Heart left ventricle (tissue), 16 donors: ENCODE measurements at regions not wholly inside any gene's neighbourhood (a gene's known extent, or its start where the extent isn't known, plus 50 kb on each side); places are given as distances from the start of the nearest gene placed in this dataset.
"Not testable (repeated sequence)": the region's sequence is repeated elsewhere in the genome, so short reads cannot be mapped to it uniquely, and the experiment has no call there.

Source experiments
- ATAC-seq, 4 donors: fragments of 200-7000 bp; cut with Tn5 transposase; one replicate each; pipeline ENCODE4 v1.9.1; 2020 to 2022; ENCODE audit warnings: moderate library complexity in 4 of 4, mild to moderate bottlenecking in 3 of 4, moderate number of reproducible peaks in 1 of 4
- DNase-seq, 5 donors: peaks; one replicate each; pipeline ENCODE4 v3.0.0-alpha.2; 2020
- H3K27ac ChIP-seq, 12 donors: fragments of 200-600 bp; sonication (generic) in 4 of 12; one replicate each; pipeline versions ENCODE4 v1.5.0 to v1.8.0; 2016 to 2022; ENCODE audit warnings: mild to moderate bottlenecking in 2 of 12
- H3K27me3 ChIP-seq, 9 donors: fragments of 200-600 bp; sonication (generic) in 2 of 9; one replicate each; pipeline versions ENCODE4 v1.5.1 to v1.8.0; 2016 to 2022; ENCODE audit warnings: mild to moderate bottlenecking in 3 of 9
- H3K36me3 ChIP-seq, 9 donors: fragments of 200-600 bp; sonication (generic) in 2 of 9; one replicate each; pipeline versions ENCODE4 v1.5.0 to v1.8.0; 2018 to 2022; ENCODE audit warnings: mild to moderate bottlenecking in 2 of 9
- H3K4me1 ChIP-seq, 12 donors: fragments of 200-600 bp; sonication (generic) in 4 of 12; one replicate each; pipeline versions ENCODE4 v1.5.0 to v1.8.0; 2016 to 2022; ENCODE audit warnings: mild to moderate bottlenecking in 3 of 12
- H3K4me3 ChIP-seq, 12 donors: fragments of 200-600 bp; sonication (generic) in 4 of 12; one replicate each; pipeline versions ENCODE4 v1.5.0 to v1.8.0; 2017 to 2022; ENCODE audit warnings: mild to moderate bottlenecking in 9 of 12, moderate library complexity in 4 of 12
- H3K9me3 ChIP-seq, 12 donors: fragments of 200-600 bp; sonication (generic) in 4 of 12; one replicate each; pipeline versions ENCODE4 v1.5.0 to v1.8.0; 2016 to 2022; ENCODE audit warnings: mild to moderate bottlenecking in 1 of 12
- POLR2A ChIP-seq, 2 donors: fragments of 450-650 bp; IDR thresholded peaks; one replicate each; pipeline ENCODE4 v1.6.1; 2017; ENCODE audit warnings: antibody characterized with exemption in 2 of 2, mild to moderate bottlenecking in 2 of 2, moderate library complexity in 2 of 2
- WGBS, 4 donors: extraction: QIAGEN DNeasy Blood & Tissue Kit in 2 of 4; methylation state at CpG; one replicate each; pipeline versions ENCODE4 v1.1.5 to v1.1.7; 2013 to 2018; 5-methylcytosine and 5-hydroxymethylcytosine counted together
- intact Hi-C, 10 donors: fragments of 100-400 bp; cut with DNase I; formaldehyde crosslinking; loops; one replicate each; pipeline versions ENCODE4 v1.11.1 to v1.14.2; 2022
- TF ChIP-seq, protein P1 (sequence below), 12 donors: fragments of 200-600 bp; sonication (generic) in 4 of 12; IDR thresholded peaks; one replicate each; pipeline versions ENCODE4 v1.5.0 to v1.8.0; 2018 to 2022; ENCODE audit warnings: antibody characterized with exemption in 12 of 12, mild to moderate bottlenecking in 5 of 12
- donor health status: ischemic (EF 13 %, LVEDD 7.1; RV severe dilation, severe dysfunction).
- donor health status: healthy with polysubstance abuse.
- donor health status: DM: no; HTN: yes; CAD: no.
- donor health status: DM: no; HTN: no; CAD: no.
- donor health status: ischemic (EF 25% LVEDD 6.9; RV normal size, moderate dysfunction).
- donor health status: ischemic (EF 25% LVEDD 5.7; RV mildly dilated, moderate dysfunction).
- donor health status: healthy.
- donor health status: DM: yes; HTN: yes; CAD: no.
- donor health status: ischemic (EF 35%, LVEDD 5.7; RV mildly dilated, moderate dysfunction).
- donor health status: nonischemic (EF 11% LVEDD 7.7; RV severe dilation, severe dysfunction).
- donor health status: DM: yes; HTN: yes; CAD: no.
- donor health status: PGD.
- donor health status: ischemic (EF 29% LVEDD 5.4; RV normal size, mild dysfunction).
- donor health status: nonischemic (EF 23%, LVEDD 6.1; RV moderate dilation, normal function).

GRCh38 chr14:57049848-57050247 is 218.9 kb downstream of the EXOC5 start:
- Histone ChIP-seq H3K27me3 (peaks cover 0 to 15% (median 0%) of the 10 kb centered on the region in 9 donors), H3K4me3 (no peak overlapping the region), H3K9me3 (no peaks in the 10 kb centered on the region), H3K36me3 (no peaks in the 10 kb centered on the region), H3K4me1 (no peaks in the 10 kb centered on the region), H3K27ac (no peak overlapping the region)
- intact Hi-C loops, result no loop called here
- 15 to 27% (median 17%) methylated on average over 1 of the region's 1 CpG for WGBS, 4 donors
- TF ChIP-seq POLR2A (IDR thresholded peaks at IDR 0.05), result no peak
- TF ChIP-seq, protein P1, sequence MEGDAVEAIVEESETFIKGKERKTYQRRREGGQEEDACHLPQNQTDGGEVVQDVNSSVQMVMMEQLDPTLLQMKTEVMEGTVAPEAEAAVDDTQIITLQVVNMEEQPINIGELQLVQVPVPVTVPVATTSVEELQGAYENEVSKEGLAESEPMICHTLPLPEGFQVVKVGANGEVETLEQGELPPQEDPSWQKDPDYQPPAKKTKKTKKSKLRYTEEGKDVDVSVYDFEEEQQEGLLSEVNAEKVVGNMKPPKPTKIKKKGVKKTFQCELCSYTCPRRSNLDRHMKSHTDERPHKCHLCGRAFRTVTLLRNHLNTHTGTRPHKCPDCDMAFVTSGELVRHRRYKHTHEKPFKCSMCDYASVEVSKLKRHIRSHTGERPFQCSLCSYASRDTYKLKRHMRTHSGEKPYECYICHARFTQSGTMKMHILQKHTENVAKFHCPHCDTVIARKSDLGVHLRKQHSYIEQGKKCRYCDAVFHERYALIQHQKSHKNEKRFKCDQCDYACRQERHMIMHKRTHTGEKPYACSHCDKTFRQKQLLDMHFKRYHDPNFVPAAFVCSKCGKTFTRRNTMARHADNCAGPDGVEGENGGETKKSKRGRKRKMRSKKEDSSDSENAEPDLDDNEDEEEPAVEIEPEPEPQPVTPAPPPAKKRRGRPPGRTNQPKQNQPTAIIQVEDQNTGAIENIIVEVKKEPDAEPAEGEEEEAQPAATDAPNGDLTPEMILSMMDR (IDR thresholded peaks at IDR 0.05), result no peak
- ATAC-seq (no peak), DNase-seq (no peak)

DNA sequence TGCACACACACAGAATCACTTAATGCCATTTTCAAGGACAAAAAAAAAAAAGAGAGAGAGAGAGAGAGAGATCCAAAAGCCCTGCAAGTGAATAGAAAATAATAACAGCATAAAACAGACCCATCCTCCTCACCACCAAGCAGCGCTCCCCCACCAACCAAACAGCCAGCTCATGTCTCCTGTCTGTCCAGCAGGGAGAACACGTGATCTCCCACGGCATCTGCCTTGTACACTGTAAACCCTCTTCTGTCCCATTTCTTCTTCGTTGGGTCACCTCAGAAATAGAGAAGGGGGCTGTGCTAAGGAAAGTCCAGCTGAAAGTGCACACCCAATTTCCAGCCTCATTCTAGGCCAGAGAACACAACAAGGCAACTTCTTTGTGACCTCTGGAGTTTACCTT is 222.5 kb downstream of the EXOC5 start:
- TF ChIP-seq, protein P1 (IDR thresholded peaks at IDR 0.05), result no peak
- no peak for TF ChIP-seq POLR2A (IDR thresholded peaks at IDR 0.05)
- WGBS, 4 donors, result 57 to 70% (median 59%) methylated on average over 4 of the region's 4 CpGs
- Histone ChIP-seq H3K27me3 (peaks cover 0 to 5% (median 0%) of the 10 kb centered on the region in 9 donors), H3K4me3 (no peak overlapping the region), H3K36me3 (no peaks in the 10 kb centered on the region), H3K27ac (no peak overlapping the region), H3K9me3 (no peaks in the 10 kb centered on the region), H3K4me1 (no peaks in the 10 kb centered on the region)
- DNase-seq, result no peak
- intact Hi-C loops, result no loop called here
- ATAC-seq, result no peak

DNA sequence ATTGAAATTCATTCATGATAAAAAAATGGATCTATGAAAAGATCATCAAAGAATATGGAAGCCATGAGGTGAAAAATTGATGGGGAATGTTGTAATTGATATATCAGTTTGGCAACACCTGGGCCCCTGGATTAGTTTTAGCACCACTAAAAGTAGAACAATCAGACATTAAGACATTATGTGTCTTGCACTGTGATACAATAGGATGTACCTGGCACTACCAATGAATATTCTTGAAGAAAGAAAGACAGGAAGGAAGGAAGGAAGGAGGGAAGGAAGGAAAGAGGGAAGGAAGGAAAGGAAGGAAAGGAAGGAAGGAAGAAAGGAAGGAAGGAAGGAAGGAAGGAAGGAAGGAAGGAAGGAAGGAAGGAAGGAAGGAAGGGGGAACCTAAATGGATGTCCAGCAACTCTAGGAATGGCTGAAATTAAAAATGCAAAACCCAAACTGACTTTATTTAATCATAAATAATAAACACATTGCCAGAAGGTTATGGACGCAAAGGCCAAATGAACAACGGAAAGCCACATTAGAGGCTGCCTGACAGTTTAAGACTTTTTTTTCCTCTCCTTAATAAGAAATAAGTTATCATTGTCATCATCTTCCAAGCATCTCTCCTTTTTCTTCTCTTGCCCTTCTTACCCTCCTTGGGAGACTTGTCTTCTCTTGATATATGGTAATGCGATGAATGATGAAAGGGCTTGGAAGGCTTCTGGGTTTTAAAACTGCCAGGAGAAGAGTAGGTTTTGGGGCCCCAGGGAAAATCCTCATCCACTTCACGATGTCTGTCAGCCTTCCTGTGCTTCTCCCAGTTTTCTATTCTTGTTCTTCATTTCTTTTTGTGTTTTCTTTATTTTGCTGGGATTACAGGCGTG is 224.4 kb downstream of the EXOC5 start:
- WGBS, 4 donors, result 81 to 88% (median 87%) methylated on average over 5 of the region's 5 CpGs
- H3K27ac ChIP-seq, ATAC-seq, DNase-seq, H3K4me1 ChIP-seq, H3K4me3 ChIP-seq, H3K36me3 ChIP-seq, H3K9me3 ChIP-seq, intact Hi-C loops, H3K27me3 ChIP-seq: not testable (repeated sequence)

DNA sequence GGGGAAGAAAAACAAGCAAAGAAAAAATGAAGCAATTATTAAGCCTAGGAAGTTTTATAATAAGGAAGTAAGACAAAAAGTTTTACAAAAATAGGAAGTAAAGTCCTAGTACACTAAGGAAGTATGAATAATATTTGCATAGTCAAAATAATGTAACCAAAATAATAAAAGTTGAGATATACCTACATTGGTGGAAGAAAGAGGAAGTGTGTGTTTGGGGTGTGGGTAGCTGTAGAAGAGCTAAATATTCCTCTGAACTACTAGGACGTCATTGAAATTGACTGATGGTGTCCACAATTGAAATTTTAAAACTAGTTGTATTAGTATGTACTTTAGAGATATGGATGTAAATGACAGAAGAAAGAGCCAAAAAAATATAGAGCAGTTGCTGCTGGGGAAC is 228.4 kb upstream of the OTX2 start:
- no peaks in the 10 kb centered on the region for H3K27me3 ChIP-seq
- no peaks in the 10 kb centered on the region for H3K9me3 ChIP-seq
- TF ChIP-seq, protein P1 (IDR thresholded peaks at IDR 0.05), result no peak
- no peak for TF ChIP-seq POLR2A (IDR thresholded peaks at IDR 0.05)
- H3K27ac ChIP-seq, result no peak overlapping the region
- ATAC-seq (no peak), DNase-seq (no peak)
- intact Hi-C loops, result no loop called here
- H3K4me3 ChIP-seq, result no peak overlapping the region
- H3K4me1 ChIP-seq, result no peaks in the 10 kb centered on the region
- no peaks in the 10 kb centered on the region for H3K36me3 ChIP-seq
- 29 to 69% (median 57%) methylated on average over 1 of the region's 1 CpG for WGBS, 4 donors
